GM23248 (cell line): ENCODE measurements at regions not wholly inside any gene's neighbourhood (a gene's known extent, or its start where the extent isn't known, plus 50 kb on each side); places are given as distances from the start of the nearest gene placed in this dataset.

Source experiments
- DNase-seq: peaks from one replicate; pipeline ENCODE4 v3.0.0-alpha.2; 2015
- H2AFZ ChIP-seq: fragments of 200-600 bp; sonication (generic); 2 replicates; pipeline ENCODE4 v1.6.1; 2016; ENCODE audit warnings: antibody characterized with exemption
- H3F3A ChIP-seq: fragments of 200-600 bp; sonication (generic); 2 replicates; pipeline ENCODE4 v1.6.1; 2016; ENCODE audit warnings: mild to moderate bottlenecking, antibody characterized with exemption, mixed run types; ENCODE audit not compliant: insufficient read depth
- H3K27ac ChIP-seq: fragments of 200-600 bp; sonication (generic); 2 replicates; pipeline ENCODE4 v1.5.1; 2016; ENCODE audit warnings: mild to moderate bottlenecking
- H3K27me3 ChIP-seq: fragments of 200-600 bp; sonication (generic); replicated peaks from 2 replicates; pipeline ENCODE4 v1.6.1; 2016; ENCODE audit warnings: mild to moderate bottlenecking; ENCODE audit not compliant: insufficient read depth
- H3K36me3 ChIP-seq: fragments of 200-600 bp; sonication (generic); 2 replicates; pipeline ENCODE4 v1.6.1; 2016; ENCODE audit warnings: low read depth, mild to moderate bottlenecking
- H3K4me1 ChIP-seq: fragments of 200-600 bp; sonication (generic); 2 replicates; pipeline ENCODE4 v1.6.1; 2016; ENCODE audit warnings: mild to moderate bottlenecking; ENCODE audit not compliant: insufficient read depth
- H3K4me2 ChIP-seq: fragments of 200-600 bp; sonication (generic); one replicate; pipeline ENCODE4 v1.6.1; 2016; ENCODE audit warnings: mild to moderate bottlenecking; ENCODE audit not compliant: unreplicated experiment
- H3K4me3 ChIP-seq: fragments of 200-600 bp; sonication (generic); 2 replicates; pipeline ENCODE4 v1.5.1; 2016; ENCODE audit warnings: mild to moderate bottlenecking
- H3K79me2 ChIP-seq: fragments of 200-600 bp; sonication (generic); 2 replicates; pipeline ENCODE4 v1.6.1; 2016; ENCODE audit warnings: mild to moderate bottlenecking; ENCODE audit not compliant: insufficient read depth
- H3K9ac ChIP-seq: fragments of 200-600 bp; sonication (generic); 2 replicates; pipeline ENCODE4 v1.6.1; 2016; ENCODE audit warnings: mild to moderate bottlenecking
- H3K9me2 ChIP-seq: fragments of 200-600 bp; sonication (generic); 2 replicates; pipeline ENCODE4 v1.6.1; 2016; ENCODE audit warnings: mixed run types, mild to moderate bottlenecking, moderate library complexity; ENCODE audit not compliant: insufficient read depth
- H3K9me3 ChIP-seq: fragments of 200-600 bp; sonication (generic); one replicate; pipeline ENCODE4 v1.6.1; 2017; ENCODE audit warnings: low read depth
- H4K20me1 ChIP-seq: fragments of 200-600 bp; sonication (generic); 2 replicates; pipeline ENCODE4 v1.6.0; 2016; ENCODE audit not compliant: insufficient read depth
- EZH2 ChIP-seq: fragments of 200-600 bp; sonication (generic); IDR thresholded peaks from 2 replicates; pipeline ENCODE4 v1.6.1; 2018; ENCODE audit warnings: antibody characterized with exemption, mild to moderate bottlenecking; ENCODE audit not compliant: insufficient read depth, poor library complexity, severe bottlenecking
- EZH2phosphoT487 ChIP-seq: fragments of 200-600 bp; sonication (generic); IDR thresholded peaks from 2 replicates; pipeline ENCODE4 v1.6.1; 2018; ENCODE audit warnings: antibody characterized with exemption, moderate library complexity, mild to moderate bottlenecking, low read depth; ENCODE audit not compliant: insufficient read depth
- WGBS, 2 experiments: methylation state at CpG; one replicate each; pipeline ENCODE4 v1.1.6; 2015 to 2017; ENCODE audit warnings: low lambda C conversion rate in 2 of 2, low coverage in 1 of 2; ENCODE audit errors: missing lambda C conversion rate in 2 of 2; 5-methylcytosine and 5-hydroxymethylcytosine counted together
- in situ Hi-C: fragments of 300-500 bp; cut with MboI; formaldehyde crosslinking; loops from 2 replicates; pipeline ENCODE4 v1.15.0; 2020

- no peak for TF ChIP-seq EZH2phosphoT487
- no peak for TF ChIP-seq EZH2
- Histone ChIP-seq H3F3A (no peaks in the 10 kb centered on the region), H3K9me3 (no peaks in the 10 kb centered on the region), H3K36me3 (no peaks in the 10 kb centered on the region), H3K79me2 (no peaks in the 10 kb centered on the region), H3K4me2 (no peak overlapping the region), H3K27me3 (peaks cover 5% of the 10 kb centered on the region; the same call in 1 of the 2 replicates), H3K9me2 (no peaks in the 10 kb centered on the region), H4K20me1 (no peaks in the 10 kb centered on the region), H2AFZ (no peak overlapping the region), H3K4me1 (no peaks in the 10 kb centered on the region), H3K4me3 (no peak overlapping the region), H3K9ac (no peak overlapping the region), H3K27ac (no peak overlapping the region)
- in situ Hi-C loops, result no loop called here
- DNase-seq, result no peak
- 67 to 88% methylated on average over 4 of the region's 4 CpGs for WGBS, 2 experiments
Measured at GRCh38 chr6:168865522-168865921, 388.1 kb downstream of the THBS2 start.

DNA sequence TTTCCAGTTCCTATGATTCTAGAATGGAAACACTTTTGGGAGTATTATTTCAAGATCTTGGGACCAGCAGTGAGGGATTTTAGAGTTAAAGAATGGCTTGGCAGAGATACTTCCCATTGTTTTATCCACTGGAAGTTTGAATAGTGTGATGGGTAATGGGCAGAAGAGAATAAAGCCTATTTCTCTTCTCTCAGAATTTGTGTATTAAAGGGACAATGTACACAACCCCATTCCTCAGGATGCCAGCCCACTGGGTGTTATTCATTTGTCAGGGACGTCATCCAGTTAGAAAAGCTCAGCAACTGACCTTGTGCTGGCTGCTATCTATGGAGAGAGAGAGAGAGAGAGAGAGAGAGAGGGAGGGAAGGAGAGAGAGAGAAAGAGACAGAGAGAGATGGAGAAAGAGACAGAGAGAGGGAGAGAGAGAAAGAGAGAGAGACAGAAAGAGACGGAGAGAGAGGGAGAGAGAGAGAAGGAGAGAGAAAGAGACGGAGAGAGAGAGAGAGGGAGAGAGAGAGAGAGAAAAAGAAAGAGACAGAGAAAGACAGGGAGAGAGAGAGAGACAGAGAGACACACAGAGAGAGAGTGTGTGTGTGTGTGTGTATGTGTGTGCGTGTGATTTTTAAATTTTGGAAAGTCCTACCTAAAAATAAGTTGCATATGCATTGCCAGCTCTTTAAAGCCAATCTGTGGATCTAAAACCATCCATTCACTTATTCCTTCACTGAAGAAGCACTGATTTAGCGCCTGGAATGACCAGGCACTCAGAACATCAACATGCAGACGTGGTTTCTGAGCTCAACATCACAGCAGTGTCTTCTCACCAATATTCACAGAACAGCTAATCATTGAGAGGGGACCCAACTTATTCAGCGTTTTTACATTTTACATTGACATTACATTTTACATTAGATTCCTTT is 388.8 kb downstream of the THBS2 start:
- Histone ChIP-seq H3K36me3 (no peaks in the 10 kb centered on the region), H3K27me3 (peaks cover 5% of the 10 kb centered on the region; the same call in 1 of the 2 replicates), H3K27ac (no peak overlapping the region), H3K4me2 (no peak overlapping the region), H3K9me3 (no peaks in the 10 kb centered on the region), H3K79me2 (no peaks in the 10 kb centered on the region), H3K9me2 (no peaks in the 10 kb centered on the region), H2AFZ (no peak overlapping the region), H4K20me1 (no peaks in the 10 kb centered on the region), H3K4me1 (no peaks in the 10 kb centered on the region), H3K9ac (no peak overlapping the region), H3F3A (no peaks in the 10 kb centered on the region), H3K4me3 (no peak overlapping the region)
- TF ChIP-seq EZH2 (no peak), EZH2phosphoT487 (no peak)
- no peak for DNase-seq
- 42 to 66% methylated on average over 7 of the region's 7 CpGs for WGBS, 2 experiments
- in situ Hi-C loops, result no loop called here

DNA sequence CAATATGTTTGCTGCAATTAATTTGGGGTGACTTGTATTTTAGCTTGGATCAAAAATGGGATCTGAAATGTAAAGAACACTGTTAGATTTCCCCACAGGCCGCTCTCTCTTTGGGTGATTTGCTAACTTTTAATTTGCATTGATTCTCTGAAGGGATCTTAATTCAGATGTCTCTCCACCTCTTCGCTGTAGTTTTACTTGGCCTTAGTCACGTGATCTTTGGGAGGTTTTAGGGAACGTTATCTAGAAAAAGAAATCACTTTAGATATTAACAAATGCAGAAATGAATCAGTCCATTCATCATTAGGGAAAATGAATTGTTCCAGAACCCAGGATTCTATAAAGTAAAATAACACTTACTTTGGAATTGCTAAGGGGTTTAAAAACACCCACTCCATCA is 390.2 kb downstream of the THBS2 start:
- in situ Hi-C loops, result no loop called here
- no peak for DNase-seq
- H3K27me3 ChIP-seq, result peaks cover 5% of the 10 kb centered on the region; the same call in 1 of the 2 replicates
- no peaks in the 10 kb centered on the region for H3F3A ChIP-seq
- no peaks in the 10 kb centered on the region for H3K4me1 ChIP-seq
- no peak overlapping the region for H2AFZ ChIP-seq
- H3K4me2 ChIP-seq, result no peak overlapping the region
- WGBS, 2 experiments, result 59 to 62% methylated on average over 4 of the region's 4 CpGs
- TF ChIP-seq EZH2, result no peak
- TF ChIP-seq EZH2phosphoT487, result no peak
- no peaks in the 10 kb centered on the region for H3K36me3 ChIP-seq
- no peaks in the 10 kb centered on the region for H4K20me1 ChIP-seq
- no peaks in the 10 kb centered on the region for H3K79me2 ChIP-seq
- H3K9me2 ChIP-seq, result no peaks in the 10 kb centered on the region
- H3K9me3 ChIP-seq, result no peaks in the 10 kb centered on the region
- no peak overlapping the region for H3K4me3 ChIP-seq
- no peak overlapping the region for H3K9ac ChIP-seq
- H3K27ac ChIP-seq, result no peak overlapping the region

DNA sequence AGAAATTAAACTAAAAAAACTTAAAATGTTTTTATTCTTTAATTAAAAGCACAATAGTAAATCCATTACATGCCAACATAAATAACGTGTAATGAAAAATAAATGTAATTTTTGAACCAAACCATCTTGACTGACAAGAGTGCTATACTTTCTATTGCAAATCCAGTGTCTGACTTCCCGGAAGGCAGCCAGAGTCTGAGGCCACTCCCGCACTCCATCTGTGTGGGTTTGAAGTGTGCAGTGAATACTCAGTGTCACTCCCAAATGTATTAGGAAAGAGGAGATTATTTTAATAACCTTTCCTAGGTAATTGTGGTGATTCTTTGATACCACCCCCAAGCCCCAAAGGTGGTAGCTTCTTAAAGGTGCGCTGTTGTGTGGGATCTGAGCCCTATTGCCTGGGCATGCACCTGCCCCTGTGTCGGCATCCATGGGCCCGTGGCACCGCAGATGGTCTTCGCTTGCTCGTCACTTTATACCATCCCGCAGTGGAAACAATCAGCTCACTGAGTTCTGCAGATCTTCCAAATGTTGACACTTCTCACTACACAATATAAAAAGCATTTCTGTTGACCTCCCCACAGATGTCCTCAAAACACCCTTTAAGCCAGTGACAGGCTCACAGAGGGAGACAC is 391.2 kb downstream of the THBS2 start:
- Histone ChIP-seq H3K27ac (no peak overlapping the region), H3K4me3 (no peak overlapping the region), H3K9me2 (no peaks in the 10 kb centered on the region), H3F3A (no peaks in the 10 kb centered on the region), H3K9ac (no peak overlapping the region), H3K79me2 (no peaks in the 10 kb centered on the region), H4K20me1 (no peaks in the 10 kb centered on the region), H3K36me3 (no peaks in the 10 kb centered on the region), H3K27me3 (peaks cover 5% of the 10 kb centered on the region; the same call in 1 of the 2 replicates), H3K4me1 (no peaks in the 10 kb centered on the region), H3K4me2 (no peak overlapping the region), H2AFZ (no peak overlapping the region), H3K9me3 (no peaks in the 10 kb centered on the region)
- DNase-seq, result no peak
- in situ Hi-C loops, result no loop called here
- no peak for TF ChIP-seq EZH2phosphoT487
- TF ChIP-seq EZH2, result no peak
- WGBS, 2 experiments, result 70 to 71% methylated on average over 10 of the region's 10 CpGs
